ENCODE measurements at regions not wholly inside any gene's neighbourhood (a gene's known extent, or its start where the extent isn't known, plus 50 kb on each side); places are given as distances from the start of the nearest gene placed in this dataset.
"Not testable (repeated sequence)": the region's sequence is repeated elsewhere in the genome, so short reads cannot be mapped to it uniquely, and the experiment has no call there.

GRCh38 chr1:61579802-61580201 is 145.1 kb downstream of the TM2D1 start:
- DNase-seq, result no peak

- DNase-seq, result no peak
These were observed 152.9 kb downstream of the TM2D1 start for GRCh38 chr1:61572046-61572445.

- DNase-seq, result no peak
These were observed 154.8 kb downstream of the TM2D1 start for GRCh38 chr1:61570191-61570590.

- DNase-seq, result no peak
These were observed 155.7 kb downstream of the TM2D1 start for GRCh38 chr1:61569303-61569621.

- DNase-seq, result no peak
These were observed 156.3 kb downstream of the TM2D1 start for GRCh38 chr1:61568460-61569302.

GRCh38 chr1:61566177-61566576 is 158.8 kb downstream of the TM2D1 start:
- DNase-seq, result no peak

GRCh38 chr1:61563611-61564010 is 161.3 kb downstream of the TM2D1 start:
- no peak for DNase-seq

GRCh38 chr1:61561666-61562065 is 163.3 kb downstream of the TM2D1 start:
- no peak for DNase-seq

GRCh38 chr1:61560385-61560784 is 164.6 kb downstream of the TM2D1 start:
- DNase-seq, result no peak

- no peak for DNase-seq
These were observed 168.3 kb downstream of the TM2D1 start for GRCh38 chr1:61556631-61557030.

- no peak for DNase-seq
These were observed 172.2 kb downstream of the TM2D1 start for GRCh38 chr1:61552630-61553305.

- not testable (repeated sequence) for DNase-seq
These were observed 177.6 kb downstream of the TM2D1 start for GRCh38 chr1:61547302-61547701.

GRCh38 chr1:61544870-61545269 is 180.1 kb downstream of the TM2D1 start:
- DNase-seq, result not testable (repeated sequence)

- DNase-seq, result not testable (repeated sequence)
These were observed 181.4 kb downstream of the TM2D1 start for GRCh38 chr1:61543498-61543897.

GRCh38 chr1:61539720-61540462 is 185.1 kb downstream of the TM2D1 start:
- no peak for DNase-seq

GRCh38 chr1:61538228-61538627 is 186.7 kb downstream of the TM2D1 start:
- DNase-seq, result no peak

GRCh38 chr1:61536174-61537108 is 188.5 kb downstream of the TM2D1 start:
- DNase-seq, result no peak

- no peak for DNase-seq
These were observed 190.1 kb downstream of the TM2D1 start for GRCh38 chr1:61534847-61535246.

- DNase-seq, result no peak
These were observed 191.4 kb downstream of the TM2D1 start for GRCh38 chr1:61533546-61533945.

GRCh38 chr1:61531716-61532115 is 193.2 kb downstream of the TM2D1 start:
- DNase-seq, result no peak

GRCh38 chr1:61523893-61524605 is 200.9 kb downstream of the TM2D1 start:
- no peak for DNase-seq

- no peak for DNase-seq
These were observed 201.7 kb downstream of the TM2D1 start for GRCh38 chr1:61523229-61523628.
